GM19023 (cell line): ENCODE measurements at regions not wholly inside any gene's neighbourhood (a gene's known extent, or its start where the extent isn't known, plus 50 kb on each side); places are given as distances from the start of the nearest gene placed in this dataset.
"Not testable (repeated sequence)": the region's sequence is repeated elsewhere in the genome, so short reads cannot be mapped to it uniquely, and the experiment has no call there.

Experiments
- ATAC-seq: cut with Tn5 transposase; IDR thresholded peaks from one replicate; pipeline ENCODE4 v1.9.1; 2021; ENCODE audit warnings: mild to moderate bottlenecking, moderate library complexity; ENCODE audit not compliant: unreplicated experiment

- ATAC-seq: no peak
Measured at GRCh38 chr4:148574911-148575310, 132.7 kb upstream of the NR3C2 start.

DNA sequence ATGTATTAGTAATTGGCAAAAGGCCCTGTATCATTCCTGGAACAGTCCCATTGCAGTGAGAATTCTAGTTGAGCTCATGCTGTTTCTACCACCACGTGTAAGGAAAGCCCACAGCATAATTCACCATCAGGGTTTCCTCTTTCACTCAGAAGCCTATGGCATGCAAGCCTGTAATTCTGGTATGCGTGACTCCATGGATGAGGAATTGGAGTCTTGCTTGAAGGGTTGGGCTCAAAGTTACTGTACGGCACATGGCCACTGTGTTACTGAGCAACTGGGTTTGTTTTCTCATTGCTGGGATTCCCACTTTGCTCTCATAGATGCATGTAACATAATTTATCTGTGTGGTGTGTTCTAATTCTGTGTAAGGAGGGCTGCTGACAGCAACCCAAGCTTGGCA lies 132.3 kb upstream of the NR3C2 start:
- ATAC-seq: no peak

DNA sequence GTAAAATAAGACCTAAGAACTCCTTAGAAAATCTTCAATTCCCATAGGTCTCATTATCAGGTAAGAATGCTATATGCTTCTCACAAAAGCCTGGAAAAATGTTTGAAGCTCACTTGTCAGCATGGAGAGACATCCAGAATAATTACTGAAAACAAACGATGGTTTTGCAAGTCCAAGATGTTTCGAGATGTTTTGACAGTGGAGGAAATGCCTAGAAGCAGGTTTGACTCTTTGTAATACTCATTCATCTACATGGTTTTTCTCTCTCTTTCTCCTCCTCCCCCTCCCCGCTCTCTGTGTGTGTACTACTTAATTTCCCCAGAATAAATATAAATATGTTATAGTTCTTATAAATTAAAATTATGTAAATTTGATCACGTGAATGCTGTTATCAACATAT lies 131.9 kb upstream of the NR3C2 start:
- ATAC-seq: no peak

DNA sequence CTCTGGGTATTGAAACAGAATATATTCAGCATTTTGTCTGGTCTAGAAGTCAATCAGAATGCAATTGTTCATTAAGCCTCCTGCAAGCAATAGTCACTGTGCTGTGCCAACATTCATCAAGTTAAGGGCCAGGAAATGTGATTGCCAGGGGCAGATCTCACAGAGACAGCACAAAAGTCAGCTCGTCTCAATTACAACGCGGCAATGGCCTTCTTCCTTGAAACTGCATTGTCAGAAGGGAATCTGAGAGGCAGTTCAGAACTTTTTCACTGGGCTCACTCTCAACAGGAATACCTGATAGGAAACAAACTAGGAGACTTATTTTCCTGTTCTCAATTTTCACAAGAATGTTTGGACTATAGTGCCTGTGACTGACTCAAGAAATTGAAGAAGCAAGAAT lies 131.1 kb upstream of the NR3C2 start:
- ATAC-seq: no peak

DNA sequence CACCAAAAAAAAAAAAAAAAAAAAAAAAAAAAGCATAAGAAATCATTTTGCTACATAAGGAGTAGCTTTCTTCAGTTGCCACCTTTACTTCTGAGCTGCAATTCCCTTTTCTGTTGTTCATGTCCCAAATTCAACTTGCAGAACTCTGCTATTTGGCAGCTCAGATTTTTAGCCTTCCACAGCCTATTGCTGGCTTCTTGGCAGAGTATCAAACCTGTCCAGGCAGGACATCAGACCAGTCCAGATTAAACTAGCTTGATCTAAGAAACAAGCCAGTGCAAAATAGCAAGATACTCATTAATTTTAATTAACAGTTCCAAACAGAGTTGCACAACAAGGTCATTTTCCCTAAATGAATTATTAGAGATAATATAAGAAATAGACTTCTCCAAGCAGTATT lies 123.6 kb upstream of the NR3C2 start:
- ATAC-seq: no peak

DNA sequence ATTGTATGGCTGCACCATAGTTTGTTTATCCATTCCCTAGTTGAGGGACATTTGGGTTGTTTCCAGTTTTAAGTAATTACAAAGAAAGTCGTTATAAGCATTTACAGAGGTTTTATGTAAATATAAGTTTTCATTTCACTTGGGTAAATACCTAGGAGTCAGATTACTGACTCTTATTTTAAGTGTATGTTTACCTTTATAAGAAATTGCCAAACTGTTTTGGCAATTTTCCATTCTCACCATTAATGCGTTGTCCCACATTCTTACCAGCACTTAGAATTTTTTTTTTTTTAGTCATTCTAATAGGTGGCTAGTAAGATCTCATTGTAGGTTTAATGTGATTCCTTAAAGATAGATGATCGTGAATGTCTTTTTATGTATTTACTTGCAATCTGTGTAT lies 121.5 kb upstream of the NR3C2 start:
- ATAC-seq: no peak

DNA sequence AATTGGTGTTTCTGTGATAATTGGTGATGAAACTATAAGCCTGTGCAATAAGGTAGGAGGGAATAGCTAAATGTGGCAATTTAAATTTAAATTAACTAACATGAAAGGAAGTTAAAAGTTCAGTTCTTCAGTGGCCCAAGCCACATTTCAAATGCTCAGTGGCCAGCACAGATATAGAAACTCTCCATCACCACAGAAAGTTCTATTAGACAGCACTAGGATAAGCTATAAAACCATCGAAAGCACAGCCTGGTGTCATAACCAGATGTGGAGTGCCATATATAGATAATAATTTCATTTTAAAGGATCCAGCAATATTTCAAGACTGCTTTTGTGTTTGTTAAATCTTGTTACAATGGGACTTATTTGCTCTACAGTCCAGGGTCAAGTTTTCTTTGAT lies 119.3 kb upstream of the NR3C2 start:
- no peak for ATAC-seq

DNA sequence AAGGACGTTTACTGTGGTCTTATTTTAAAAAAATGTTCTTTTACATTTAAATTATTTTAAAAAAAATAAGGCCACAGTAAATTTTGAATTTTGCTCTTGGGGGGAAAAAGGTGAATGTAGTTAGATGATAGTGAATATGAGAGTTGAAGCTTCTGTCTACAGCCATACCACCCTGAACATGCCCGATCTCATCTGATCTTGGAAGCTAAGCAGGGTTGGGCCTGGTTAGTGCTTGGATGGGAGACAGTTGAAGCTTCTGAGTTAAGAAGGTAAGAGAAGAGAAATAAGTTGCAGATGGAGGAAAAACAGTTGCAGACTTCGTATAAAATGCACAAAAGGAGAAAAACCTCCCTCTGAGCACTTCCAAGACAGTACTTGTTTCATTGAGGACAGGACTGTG lies 115.6 kb upstream of the NR3C2 start:
- ATAC-seq: no peak

DNA sequence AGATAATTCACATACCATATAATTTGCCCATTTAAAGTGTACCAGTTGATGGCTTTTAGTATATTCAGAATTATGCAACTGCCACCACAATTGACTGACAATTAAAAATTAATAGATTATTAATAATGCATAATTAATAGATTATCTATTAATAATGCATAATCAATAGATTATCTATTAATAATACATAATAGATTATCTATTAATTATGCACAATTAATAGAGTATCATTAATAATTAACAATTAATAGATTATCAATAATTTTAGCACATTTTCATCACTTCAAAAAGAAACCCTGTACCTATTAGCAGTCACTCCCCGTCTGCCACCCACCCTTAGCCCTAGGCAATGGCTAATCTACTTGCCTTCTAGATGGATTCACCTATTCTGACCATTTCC lies 108.6 kb upstream of the NR3C2 start:
- ATAC-seq: no peak

DNA sequence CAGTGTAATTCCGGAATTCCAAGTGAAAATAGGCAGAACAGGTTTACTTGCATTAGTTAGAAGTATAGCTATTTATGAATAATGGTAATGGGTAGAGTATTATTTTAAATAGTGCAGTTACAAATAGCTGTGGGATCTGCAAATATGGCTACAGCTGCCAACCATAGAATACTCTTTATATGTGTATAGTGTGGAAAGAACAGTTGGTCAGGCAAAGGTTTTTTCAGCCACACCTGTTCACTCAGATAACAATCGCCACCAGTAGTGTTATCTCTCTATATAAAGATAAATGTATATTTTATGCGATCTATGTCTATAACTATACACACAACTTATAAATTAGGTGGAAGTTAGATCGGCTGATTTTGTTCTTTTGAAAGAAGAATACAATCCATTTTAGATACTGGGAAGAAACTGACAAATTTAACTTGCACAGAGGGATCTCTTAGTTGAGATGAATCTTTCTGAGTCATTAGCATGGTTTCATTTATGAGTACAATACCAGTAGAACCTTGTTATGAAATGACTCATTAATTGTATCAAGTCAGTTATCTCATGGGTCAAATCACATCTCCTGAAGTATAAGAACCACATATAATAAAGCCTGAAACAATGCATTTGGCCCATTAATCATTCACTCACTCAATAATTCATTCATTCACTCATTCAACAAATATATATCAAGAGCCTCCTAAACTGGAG lies 100.9 kb upstream of the NR3C2 start:
- ATAC-seq: no peak

DNA sequence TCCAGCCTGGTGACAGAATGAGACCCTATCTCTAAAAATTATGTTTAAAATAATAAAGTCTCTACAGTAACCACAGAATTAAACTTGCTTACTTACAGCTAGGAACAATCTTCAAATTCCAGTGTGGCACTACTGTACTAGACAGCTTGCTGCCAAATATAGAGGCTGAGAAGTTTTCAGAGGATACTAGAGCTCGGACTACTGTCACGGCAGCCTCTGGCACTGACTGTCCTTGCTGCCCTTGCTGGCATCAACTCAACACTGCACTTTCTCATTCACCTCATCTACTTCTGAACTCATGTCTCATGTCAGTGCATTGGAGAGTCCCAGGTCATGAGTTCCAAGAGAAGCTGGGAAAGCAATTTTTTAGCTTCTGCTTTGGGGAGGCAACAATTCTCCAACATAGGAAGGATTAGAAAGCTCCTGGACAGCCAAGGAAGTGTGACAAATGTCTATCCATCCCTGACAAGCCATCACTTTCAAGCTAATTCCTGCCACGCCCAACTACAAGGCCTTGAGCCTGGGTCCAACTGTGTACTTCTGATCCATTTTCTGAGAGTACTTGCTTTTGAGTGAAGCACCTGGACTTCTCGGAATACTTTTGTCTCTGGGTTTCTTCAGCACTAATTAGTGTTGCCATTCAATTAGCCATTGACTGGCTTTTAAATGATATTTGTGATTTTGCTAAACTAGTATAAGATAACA lies 98.6 kb upstream of the NR3C2 start:
- ATAC-seq: no peak

- no peak for ATAC-seq
Measured at GRCh38 chr4:148539387-148539786, 97.2 kb upstream of the NR3C2 start.

DNA sequence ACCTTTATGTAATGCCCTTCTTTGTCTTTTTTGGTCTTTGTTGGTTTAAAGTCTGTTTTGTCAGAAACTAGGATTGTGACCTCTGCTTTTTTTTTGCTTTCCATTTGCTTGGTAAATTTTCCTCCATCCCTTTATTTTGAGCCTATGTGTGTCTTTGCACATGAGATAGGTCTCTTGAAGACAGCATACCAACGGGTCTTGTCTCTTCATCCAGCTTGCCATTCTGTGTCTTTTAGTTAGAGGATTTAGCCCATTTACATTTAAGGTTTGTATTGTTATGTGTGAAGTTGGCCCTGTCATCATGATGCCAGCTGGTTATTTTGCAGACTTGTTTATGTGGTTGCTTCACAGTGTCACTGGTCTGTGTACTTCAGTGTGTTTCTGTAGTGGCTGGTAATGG lies 91.6 kb upstream of the NR3C2 start:
- not testable (repeated sequence) for ATAC-seq

DNA sequence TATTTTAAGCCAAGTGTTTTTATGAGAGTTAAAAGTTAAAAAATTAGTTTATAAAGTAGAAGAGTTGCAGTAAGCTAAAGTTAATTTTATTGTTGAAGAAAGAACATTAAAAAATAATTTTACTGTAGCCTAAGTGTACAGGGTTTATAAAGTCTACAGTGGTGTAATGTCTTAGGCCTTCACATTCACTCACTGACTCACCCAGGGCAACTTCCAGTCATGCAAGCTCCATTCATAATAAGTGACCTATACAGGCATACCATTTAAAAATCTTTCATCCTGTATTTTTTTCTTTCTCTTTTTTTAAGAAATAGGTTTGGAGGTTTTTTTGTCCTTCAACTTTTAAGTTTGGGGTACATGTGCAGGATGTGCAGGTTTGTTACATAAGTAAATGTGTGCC lies 87.9 kb upstream of the NR3C2 start:
- ATAC-seq: no peak

DNA sequence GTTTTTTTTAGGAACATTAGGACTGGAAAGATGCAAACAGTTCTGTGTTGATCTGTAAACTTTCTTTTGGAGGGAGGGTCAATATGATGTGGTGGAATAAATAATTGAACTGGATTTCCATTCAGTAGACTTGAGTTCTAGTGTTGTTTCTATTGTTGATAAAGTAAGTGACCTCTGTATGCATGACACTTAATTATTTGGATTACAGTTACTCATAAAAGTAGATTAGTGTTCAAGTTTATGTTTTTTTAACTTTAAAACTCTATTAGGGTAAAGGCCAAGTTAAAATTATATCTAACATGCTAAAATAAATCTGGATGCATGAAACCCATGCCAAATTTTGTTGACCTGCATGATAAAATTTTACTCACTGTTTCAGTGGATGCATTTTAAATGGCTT lies 85.4 kb upstream of the NR3C2 start:
- no peak for ATAC-seq

- no peak for ATAC-seq
Measured at GRCh38 chr4:148522995-148523394, 80.8 kb upstream of the NR3C2 start.

- no peak for ATAC-seq
Measured at GRCh38 chr4:148515248-148515647, 73.0 kb upstream of the NR3C2 start.

DNA sequence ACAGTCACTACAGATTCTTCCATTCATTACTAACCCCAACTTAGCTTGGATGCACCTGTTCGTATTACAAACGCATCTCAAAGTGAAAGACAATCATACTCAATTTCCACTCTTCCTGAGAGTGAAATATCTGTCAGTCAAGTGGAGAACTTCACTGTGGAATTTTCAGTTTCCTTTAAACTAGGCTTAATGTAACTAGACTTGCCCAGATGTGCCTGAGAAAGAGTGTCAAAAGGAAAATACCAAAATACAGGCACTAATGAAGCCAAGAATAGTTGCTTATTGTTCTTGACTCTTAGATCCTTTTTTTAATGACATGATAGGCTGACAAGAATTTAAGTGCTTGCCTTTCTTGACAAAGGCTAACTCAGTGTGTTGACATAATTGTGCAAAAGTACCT lies 72.4 kb upstream of the NR3C2 start:
- ATAC-seq: no peak

DNA sequence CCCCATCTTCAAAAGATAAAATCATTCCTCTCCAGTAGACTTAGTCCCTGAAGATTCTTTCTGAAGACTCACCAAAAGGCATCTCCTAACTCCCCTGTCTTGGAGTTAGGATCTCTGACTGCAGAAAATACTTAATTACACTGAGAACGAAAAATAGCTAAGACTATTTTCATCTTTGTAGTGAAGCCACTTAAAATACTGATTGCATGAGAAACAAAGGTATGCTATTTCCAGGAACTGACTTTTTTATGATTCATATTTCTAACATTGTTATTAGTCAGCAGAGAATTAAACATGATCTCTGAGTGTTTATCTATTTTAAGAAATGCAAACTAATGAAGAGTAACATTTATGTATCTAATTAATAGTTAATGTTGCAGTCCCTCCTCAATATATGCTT lies 71.8 kb upstream of the NR3C2 start:
- no peak for ATAC-seq

DNA sequence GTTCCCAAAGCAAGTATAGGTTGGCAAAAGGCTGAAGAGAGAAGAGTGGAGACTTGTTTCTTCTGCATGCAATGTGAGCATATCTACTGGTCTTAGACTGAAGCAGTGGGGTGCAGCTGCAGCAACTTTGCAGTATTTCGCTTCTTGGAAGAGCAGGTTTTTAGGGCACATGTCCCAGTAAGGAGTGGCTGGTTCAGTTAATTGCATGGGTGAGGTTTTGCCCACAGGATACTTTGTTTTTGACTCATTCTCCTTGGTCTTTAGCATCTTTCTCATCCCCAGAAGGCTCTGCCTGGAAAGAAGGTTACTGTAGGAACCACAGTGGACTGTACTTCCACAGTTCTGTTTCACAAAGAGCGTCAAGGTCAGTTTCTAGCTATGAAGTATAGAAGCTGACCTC lies 68.0 kb upstream of the NR3C2 start:
- no peak for ATAC-seq

DNA sequence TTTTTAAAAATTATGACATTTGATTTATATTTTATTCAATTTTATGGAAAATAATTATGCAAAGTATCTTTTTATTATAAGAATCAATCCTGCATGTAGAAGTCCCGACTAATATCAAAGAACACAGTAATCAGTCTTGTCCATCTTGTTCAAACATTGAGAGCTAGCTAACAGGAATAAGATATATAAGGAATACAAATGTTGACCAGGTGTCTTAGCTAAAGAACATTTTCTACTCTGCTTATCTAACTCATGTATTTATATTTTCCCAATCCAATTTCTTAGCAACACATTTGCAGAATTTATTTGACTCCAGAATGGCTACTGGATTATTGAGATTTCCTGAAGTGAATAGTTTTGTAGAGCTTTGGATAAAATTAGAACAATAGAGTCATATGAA lies 61.5 kb upstream of the NR3C2 start:
- no peak for ATAC-seq

DNA sequence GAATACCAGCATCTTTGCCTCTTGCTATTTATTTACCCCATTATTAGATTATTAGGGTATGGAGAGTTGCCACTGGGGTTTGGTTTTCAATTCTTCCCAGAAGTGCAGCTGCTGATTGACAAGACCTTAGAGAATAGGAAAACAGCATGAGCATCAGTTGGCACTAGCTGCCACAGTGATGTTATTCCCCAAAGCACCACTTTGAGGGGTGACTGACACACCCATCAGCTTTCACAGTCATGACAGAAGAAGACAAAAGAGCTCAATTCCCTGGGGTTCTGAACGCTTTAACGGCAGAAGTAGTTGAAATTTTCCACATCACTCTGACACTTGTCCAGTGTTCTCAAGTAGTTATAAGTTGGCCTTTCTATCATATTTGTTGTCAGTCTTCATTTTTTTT lies 55.0 kb upstream of the NR3C2 start:
- no peak for ATAC-seq

GRCh38 chr4:148495463-148495862 lies 53.2 kb upstream of the NR3C2 start:
- no peak for ATAC-seq
